CD4-positive, alpha-beta T cell treated with Interleukin-15 for 4 hours (primary cell): ENCODE measurements at regions not wholly inside any gene's neighbourhood (a gene's known extent, or its start where the extent isn't known, plus 50 kb on each side); places are given as distances from the start of the nearest gene placed in this dataset.

Experiments used
- DNase-seq: peaks from one replicate; pipeline ENCODE4 v3.0.0-alpha.2; 2020; ENCODE audit warnings: low spot score

GRCh38 chr16:49216593-49216992 lies 65.0 kb downstream of the CBLN1 start:
- DNase-seq: no peak

DNA sequence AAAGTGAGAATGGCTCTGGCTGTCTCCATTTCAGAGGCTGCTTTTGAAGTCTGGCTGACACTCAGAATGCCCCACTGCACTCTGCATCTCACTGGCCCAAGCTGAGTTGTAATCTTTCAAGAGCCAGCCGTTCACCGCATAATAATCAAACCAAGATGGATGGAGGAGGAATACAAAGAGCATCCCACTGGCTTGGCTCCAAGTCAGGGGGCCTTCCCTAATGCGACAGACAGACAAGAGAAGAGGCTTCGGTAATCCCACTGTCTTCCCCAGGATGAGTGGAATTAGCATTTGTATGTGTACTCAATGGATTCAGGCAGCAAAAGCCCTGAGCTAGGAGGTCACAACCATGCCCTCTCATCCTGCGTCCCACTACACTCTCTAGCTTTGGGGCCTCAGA lies 68.0 kb downstream of the CBLN1 start:
- DNase-seq: no peak

DNA sequence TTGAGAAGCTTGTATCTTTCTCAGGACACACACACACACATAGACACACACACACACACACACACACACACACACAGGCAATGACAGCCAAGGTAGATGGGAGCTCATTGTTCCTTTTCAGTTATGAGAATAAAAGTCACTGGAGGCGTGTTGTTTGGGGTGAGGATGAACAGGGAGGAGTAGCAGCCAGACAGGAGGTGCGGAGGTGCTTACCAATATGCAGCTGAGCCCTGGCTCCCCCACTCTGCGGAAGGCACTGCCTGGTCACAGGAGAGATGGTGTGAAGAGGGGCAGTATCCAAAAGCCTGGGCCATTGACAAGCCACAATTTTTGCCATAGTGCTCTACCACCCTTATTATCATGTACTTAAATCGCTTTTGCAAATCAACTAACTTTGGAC lies 77.4 kb downstream of the CBLN1 start:
- no peak for DNase-seq

DNA sequence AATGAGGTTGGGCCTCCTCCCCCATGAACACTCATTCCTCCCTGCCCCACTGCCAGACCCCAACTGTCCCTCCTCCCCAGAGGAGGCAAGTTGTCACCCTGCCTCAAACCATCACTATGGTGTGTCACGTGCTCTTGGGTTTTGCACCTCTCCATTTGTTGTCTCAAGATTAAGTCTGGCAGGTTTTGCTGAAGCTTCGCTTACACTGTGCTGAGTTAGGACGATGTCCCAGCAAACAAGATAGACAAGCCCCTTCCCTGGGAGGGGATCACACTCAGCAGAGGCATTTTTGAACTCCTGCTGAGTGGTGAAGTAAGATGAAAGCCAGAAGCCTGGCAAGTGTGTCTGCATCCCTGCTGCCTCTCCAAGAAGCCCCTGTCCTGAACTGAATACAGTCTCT lies 78.3 kb downstream of the CBLN1 start:
- DNase-seq: no peak

DNA sequence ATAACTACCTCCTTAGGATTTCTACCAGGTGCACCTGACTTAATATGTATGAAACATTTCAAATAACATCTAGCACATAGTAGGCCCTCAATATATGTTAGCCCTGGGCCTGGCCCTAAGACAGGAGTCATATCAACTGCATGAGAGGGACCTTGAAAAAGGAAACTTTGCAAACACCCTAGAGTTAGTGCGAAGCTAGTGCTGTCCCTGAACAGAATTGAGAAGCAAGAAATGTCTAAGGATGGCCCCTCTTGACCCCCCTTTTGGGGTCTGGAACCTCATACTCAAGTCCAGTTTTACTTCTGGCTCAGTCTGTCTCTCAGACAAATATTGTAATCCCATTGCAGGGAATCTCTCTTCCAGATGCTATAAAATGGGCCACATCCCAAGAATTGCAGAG lies 80.5 kb downstream of the CBLN1 start:
- no peak for DNase-seq

DNA sequence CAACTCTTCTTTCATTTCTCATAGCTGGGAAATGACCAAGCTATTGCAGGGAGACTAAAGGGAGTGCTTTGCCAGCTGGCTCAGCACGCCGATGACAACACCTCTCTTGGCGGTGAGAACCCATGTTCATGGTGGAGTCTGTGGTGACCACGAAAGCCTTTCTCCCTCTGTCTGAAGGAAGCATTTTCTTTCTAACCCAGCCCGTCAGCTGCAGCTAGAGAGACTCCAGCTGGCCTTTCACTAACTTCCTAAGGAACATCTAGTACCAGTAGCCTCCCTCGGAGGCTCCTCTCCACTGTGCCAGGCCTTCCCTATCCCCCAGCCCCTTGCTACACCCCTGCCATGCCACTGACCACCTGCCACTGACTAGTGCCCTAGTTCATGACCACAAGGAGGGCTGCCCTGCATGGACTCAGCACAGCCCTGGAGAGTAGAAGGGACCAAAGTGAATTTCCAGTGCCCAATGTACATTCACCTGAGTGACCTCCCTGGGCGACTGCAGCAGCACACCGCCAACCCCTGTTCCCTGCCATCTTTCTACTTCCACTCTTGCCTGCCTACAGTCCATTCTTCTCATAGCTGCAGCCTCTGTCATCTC lies 81.3 kb downstream of the CBLN1 start:
- DNase-seq: no peak

DNA sequence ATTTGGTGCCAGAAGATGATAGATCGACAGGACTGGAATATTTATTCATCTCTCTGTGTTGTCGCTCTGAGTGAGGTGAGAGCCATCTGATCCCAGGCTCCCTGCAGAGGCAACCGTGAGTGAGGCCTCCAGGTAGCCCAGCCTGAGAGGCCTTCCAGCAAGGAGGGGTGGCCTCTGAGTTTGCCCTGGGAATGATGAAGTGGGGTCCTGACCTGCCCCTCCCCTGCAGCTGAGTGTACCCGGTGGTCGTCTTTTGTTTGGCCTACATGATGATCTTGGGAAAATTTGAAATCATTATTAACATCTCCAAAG lies 86.4 kb downstream of the CBLN1 start:
- DNase-seq: no peak

DNA sequence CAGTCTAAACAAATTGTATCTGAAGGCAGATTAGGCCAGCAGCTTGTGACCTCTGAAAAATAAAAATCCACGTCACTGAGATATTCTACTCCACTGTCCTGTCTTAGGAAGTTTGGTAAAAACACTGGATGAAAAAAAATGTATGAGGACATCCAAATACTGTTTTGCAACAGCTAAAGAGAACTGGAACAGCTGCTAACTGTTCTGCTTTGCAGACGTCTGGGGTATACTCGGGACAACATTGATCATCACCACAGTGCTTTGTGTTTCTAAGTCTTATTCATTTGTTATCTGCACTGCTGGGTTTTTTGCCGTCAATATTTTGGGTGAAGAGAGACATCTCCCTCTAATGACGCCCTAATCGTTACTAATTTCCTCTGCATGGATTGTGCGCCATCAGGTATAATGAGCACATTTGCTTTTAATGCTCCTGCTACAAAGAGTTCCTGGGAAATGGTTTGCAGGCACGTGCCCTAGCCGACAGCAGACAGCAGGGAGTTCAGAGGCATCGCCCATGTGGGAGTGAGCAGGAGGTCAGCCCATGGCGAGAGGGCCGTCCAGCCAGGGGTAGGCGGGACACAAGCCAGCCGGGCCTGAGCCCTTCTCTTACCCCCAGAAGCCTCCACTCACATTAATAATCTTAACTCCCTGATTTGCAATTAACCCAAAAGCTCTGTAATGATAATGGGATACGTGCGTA lies 87.0 kb downstream of the CBLN1 start:
- no peak for DNase-seq

GRCh38 chr16:49193596-49193995 lies 88.0 kb downstream of the CBLN1 start:
- no peak for DNase-seq

GRCh38 chr16:49189286-49189685 lies 92.4 kb downstream of the CBLN1 start:
- DNase-seq: no peak

GRCh38 chr16:49183911-49184310 lies 97.7 kb downstream of the CBLN1 start:
- DNase-seq: no peak

GRCh38 chr16:49181791-49182518 lies 99.7 kb downstream of the CBLN1 start:
- DNase-seq: no peak

DNA sequence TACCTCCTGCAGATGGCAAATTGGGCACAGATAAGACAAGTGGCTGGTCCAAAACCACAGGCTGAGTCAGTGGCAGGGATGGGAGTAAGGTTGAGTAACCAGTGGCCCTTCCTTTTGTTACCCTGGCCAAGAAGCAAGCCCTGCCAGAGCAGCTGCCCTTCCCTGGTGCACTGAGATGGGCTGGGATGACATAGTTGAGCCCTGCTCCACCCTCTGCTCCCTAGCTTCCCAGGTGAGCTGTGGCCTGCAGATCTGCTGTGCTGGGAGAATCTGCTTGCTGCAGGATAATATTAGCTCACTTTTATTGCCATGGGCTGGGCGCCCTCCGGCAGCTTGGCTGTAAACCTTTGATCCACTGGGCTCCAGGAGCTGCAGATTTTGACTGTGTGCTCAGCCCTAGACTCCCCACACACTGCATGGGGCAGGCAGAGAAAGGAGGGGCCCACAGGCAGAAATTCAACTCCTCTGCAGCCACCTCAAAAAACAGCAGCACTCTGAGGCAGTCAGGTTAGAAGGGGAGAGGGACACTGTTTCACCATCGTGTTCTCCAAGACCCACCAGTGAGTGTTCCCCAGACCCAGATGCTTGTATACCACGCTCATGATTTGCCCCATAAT lies 101.8 kb downstream of the CBLN1 start:
- DNase-seq: no peak

DNA sequence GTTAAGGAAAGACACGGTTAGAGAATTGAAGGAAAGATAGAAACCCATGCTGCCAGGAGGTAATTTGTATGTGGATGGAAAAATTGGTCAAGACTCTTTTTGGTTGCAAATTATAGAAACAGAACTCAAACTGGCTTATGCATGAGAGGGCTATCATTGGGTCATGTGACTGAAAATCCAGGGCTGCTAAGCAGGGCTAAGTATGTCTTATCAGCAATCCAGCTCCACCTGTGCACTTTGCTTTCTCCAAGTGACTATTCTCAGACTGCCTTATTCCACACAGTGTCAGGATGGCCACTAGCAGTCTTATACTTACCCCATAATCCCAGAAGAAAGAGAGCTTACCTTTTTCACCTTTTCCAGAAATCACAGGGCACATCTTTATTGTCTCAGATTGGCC lies 113.5 kb downstream of the CBLN1 start:
- DNase-seq: no peak

DNA sequence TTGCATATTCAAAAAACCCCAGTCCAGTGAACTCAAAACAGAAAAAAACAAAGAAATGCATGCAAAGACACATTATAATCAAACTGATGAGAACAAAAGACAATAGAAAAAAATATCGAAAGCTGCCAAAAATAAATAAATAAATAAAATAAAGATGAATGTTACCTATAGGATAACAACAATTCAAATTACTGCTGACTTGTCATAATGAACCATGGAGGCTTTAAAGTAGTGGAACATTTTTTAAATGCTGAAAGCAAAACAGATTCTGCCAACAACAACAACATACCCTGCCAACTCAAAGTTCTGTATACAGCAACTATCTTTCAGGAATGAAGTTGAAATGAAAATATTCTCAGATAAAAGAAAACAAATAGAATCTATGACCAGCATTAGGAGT lies 116.6 kb downstream of the CBLN1 start:
- no peak for DNase-seq

DNA sequence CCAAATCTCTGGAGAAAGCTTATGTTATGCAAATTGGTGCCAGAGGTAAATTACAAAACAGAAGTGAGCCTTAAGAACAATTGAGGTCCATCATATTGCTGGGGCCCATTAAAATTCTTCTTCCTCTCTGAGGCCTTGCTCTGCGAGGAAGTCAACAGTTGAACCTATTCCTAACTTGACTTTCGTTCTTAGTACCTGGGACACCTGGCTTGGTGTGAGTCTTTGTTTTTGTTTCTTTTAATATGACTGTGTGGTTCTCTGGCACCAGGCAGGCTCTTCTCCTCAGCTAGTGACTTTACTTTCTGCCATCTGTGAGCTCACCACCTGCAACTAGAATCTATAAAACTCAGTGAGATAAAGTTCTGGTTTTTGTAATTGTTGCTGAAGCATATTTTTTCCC lies 120.4 kb downstream of the CBLN1 start:
- no peak for DNase-seq

DNA sequence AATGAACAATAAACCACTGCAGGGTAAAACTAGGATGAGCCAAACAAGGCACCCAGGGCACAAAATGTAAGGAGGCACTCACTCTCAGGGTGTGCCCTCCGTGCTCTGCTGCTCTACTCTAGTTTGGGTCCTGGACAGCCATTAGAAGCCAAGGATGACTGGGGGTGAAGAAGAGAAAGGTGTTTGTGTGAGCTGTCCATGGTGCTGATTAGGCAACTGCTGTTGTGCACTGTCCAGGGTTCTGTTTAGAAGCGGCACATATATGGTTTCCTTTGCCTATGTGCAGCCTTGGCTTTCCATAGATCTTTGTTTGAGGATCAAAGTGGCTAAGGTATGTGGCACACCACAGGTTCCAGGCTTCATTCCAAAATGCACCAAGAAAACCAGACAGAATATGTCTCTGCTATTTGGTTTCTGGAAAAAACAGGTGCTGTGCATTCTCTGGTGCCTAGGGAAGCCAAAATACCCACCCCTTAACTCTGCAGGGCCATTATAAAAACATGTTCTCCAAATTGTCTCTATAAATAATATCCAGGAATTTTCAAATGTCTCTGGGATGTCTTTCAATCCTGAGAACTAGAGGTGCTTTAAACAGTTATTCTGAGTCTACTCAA lies 123.5 kb downstream of the CBLN1 start:
- no peak for DNase-seq

GRCh38 chr16:49150341-49150740 lies 131.3 kb downstream of the CBLN1 start:
- DNase-seq: no peak

- DNase-seq: no peak
Measured at GRCh38 chr16:49148410-49148809, 133.2 kb downstream of the CBLN1 start.

DNA sequence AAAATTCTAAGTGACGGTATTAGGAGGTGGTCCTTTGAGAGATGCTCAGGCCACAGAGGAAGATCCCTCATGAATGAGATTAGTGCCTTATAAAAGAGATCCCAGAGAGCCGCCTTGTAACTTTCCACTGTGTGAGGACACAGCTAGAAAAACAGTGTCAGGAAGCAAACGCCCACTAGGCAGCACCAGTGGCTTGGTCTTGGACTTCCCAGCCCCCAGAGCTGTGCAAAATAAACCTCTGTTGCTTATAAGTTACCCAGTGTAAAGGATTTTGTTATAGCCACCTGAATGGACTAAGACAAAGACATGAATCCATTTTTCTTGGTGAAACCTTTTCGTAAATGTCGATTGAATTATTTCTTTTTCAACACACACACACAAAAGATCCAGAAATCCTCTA lies 141.0 kb downstream of the CBLN1 start:
- no peak for DNase-seq

DNA sequence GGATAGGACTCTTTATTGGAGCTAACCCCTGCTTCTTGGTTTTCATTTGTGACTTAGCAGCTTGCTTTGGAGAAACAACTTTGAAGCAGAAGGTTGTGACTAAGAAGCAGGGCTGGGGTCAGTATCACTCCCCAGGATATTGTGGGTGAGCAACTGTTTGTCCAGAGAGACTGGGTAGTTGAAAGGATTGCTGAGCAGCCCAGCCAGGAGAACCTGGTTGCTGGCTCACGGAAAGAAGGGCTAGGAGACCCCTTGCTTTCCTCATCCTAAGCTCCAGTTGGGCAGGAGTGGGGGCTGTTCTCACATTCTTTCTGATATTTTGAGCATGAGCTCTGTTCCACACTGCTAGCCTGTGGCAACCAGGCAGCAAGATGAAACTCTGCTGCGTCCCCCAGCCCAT lies 151.2 kb downstream of the CBLN1 start:
- no peak for DNase-seq

- DNase-seq: no peak
Measured at GRCh38 chr16:49129935-49130334, 151.7 kb downstream of the CBLN1 start.

GRCh38 chr16:49128740-49129139 lies 152.9 kb downstream of the CBLN1 start:
- DNase-seq: no peak
